K562 (cell line): ENCODE measurements at regions not wholly inside any gene's neighbourhood (a gene's known extent, or its start where the extent isn't known, plus 50 kb on each side); places are given as distances from the start of the nearest gene placed in this dataset.
A peak's percentile ranks its signal among the peaks of the same experiment; 100 is the strongest.

Experiments used
- ATAC-seq: fragments of 200-7000 bp; cut with Tn5 transposase; 3 replicates; pipeline ENCODE4 v1.9.1; 2020; ENCODE audit warnings: moderate library complexity
- BruUV-seq: library from RNA; stranded (reverse); fragments of 400-500 nt; replicated peaks from 2 replicates; lab custom pipeline; 2021; lab: Mats Ljungman, UMichigan
- CTCF ChIA-PET: fragments of 300-600 bp; formaldehyde crosslinking; extraction: SDS; loops from one replicate; lab custom pipeline; 2021; ENCODE audit warnings: low intra/inter-chr PET ratio; lab: Yijun Ruan, JAX
- POLR2A ChIA-PET: fragments of 300-600, 350-650 bp; sonication (Branson Sonifier 250); formaldehyde crosslinking; extraction: SDS; loops from one replicate; lab custom pipeline; 2021; ENCODE audit warnings: antibody characterized with exemption, inconsistent platforms; lab: Yijun Ruan, JAX
- DNase-seq, 4 experiments: peaks; one replicate each; pipeline versions ENCODE4 v3.0.0 to v3.0.0-alpha.2; 2011 to 2018; ENCODE audit warnings: low spot score in 3 of 4, mixed read lengths in 3 of 4; ENCODE audit errors: extremely low read depth in 1 of 4
- FAIRE-seq: peaks from 2 replicates; lab custom pipeline; 2011; peaks lifted over from hg19 to GRCh38; lab: Jason Lieb, UNC
- H2AFZ ChIP-seq: 2 replicates; pipeline ENCODE4 v1.6.0; 2011; ENCODE audit warnings: low read depth, low read length, control low read depth, inconsistent platforms
- H3K27ac ChIP-seq: fragments of 200-600 bp; 3 replicates; pipeline ENCODE4 v1.8.0; 2011; ENCODE audit warnings: low read depth, mild to moderate bottlenecking, control low read depth, inconsistent platforms, low read length, moderate library complexity, mixed read lengths; ENCODE audit errors: extremely low read depth
- H3K27me3 ChIP-seq, 2 experiments: fragments of 300-600 bp in 1 of 2; 2 replicates in 1 of 2; 3 replicates in 1 of 2; pipeline versions ENCODE4 v1.6.0 to v1.8.0; 2011; ENCODE audit warnings: inconsistent platforms in 2 of 2, low read length in 2 of 2, mild to moderate bottlenecking in 1 of 2, mixed read lengths in 1 of 2, moderate library complexity in 1 of 2; ENCODE audit not compliant: control insufficient read depth in 2 of 2, insufficient read depth in 2 of 2
- H3K36me3 ChIP-seq: fragments of 300-600 bp; 3 replicates; pipeline ENCODE4 v1.8.0; 2011; ENCODE audit warnings: mild to moderate bottlenecking, low read length, inconsistent platforms; ENCODE audit not compliant: control insufficient read depth, insufficient read depth
- H3K4me1 ChIP-seq, 2 experiments: fragments of 200-600 bp in 1 of 2; replicated peaks in 1 of 2; 2 replicates in 1 of 2; 3 replicates in 1 of 2; pipeline versions ENCODE4 v1.5.1 to v1.8.0; 2011; ENCODE audit warnings: inconsistent platforms in 2 of 2, low read length in 2 of 2, mild to moderate bottlenecking in 1 of 2, mixed read lengths in 1 of 2, moderate library complexity in 1 of 2; ENCODE audit not compliant: control insufficient read depth in 2 of 2, insufficient read depth in 2 of 2
- H3K4me2 ChIP-seq: 2 replicates; pipeline ENCODE4 v1.6.1; 2011; ENCODE audit warnings: low read length, control low read depth, inconsistent platforms, mixed read lengths; ENCODE audit not compliant: insufficient read depth
- H3K4me3 ChIP-seq: fragments of 200-600 bp; sonication (generic), shearing (Covaris generic); 2 replicates; pipeline ENCODE4 v1.5.1; 2016; ENCODE audit warnings: control low read depth, inconsistent platforms
- H3K79me2 ChIP-seq: fragments of 200-600 bp; 3 replicates; pipeline ENCODE4 v1.8.0; 2011; ENCODE audit warnings: low read length, inconsistent platforms; ENCODE audit not compliant: control insufficient read depth, insufficient read depth
- H3K9ac ChIP-seq, 2 experiments: 2 replicates each; pipeline versions ENCODE4 v1.6.0 to v1.6.1; 2011; ENCODE audit warnings: low read depth in 2 of 2, low read length in 2 of 2, control low read depth in 1 of 2, inconsistent platforms in 1 of 2, mild to moderate bottlenecking in 1 of 2, mixed read lengths in 1 of 2; ENCODE audit not compliant: insufficient read depth in 1 of 2
- H3K9me1 ChIP-seq: one replicate; pipeline ENCODE4 v1.6.0; 2011; ENCODE audit warnings: inconsistent platforms, mild to moderate bottlenecking, low read length, moderate library complexity; ENCODE audit not compliant: control insufficient read depth, insufficient read depth
- H3K9me3 ChIP-seq: replicated peaks from 2 replicates; pipeline ENCODE4 v1.5.1; 2011; ENCODE audit warnings: low read depth, low read length, inconsistent platforms; ENCODE audit not compliant: control insufficient read depth, insufficient read depth
- H4K20me1 ChIP-seq: replicated peaks from 2 replicates; pipeline ENCODE4 v1.6.1; 2011; ENCODE audit warnings: low read length, inconsistent platforms, mixed read lengths; ENCODE audit not compliant: control insufficient read depth, insufficient read depth
- CAMTA2 ChIP-seq: fragments of 250-450 bp; sonication (Bioruptor Pico); conservative IDR thresholded peaks from 2 replicates; pipeline ENCODE4 v1.5.1; 2022
- L3MBTL2 ChIP-seq: fragments of 450-650 bp; IDR thresholded peaks from 2 replicates; pipeline ENCODE4 v1.6.1; 2016; ENCODE audit warnings: mild to moderate bottlenecking, moderate library complexity
- RBM25 ChIP-seq: fragments of 200-400 bp; formaldehyde crosslinking; IDR thresholded peaks from 2 replicates; pipeline ENCODE4 v1.6.1; 2018; ENCODE audit warnings: low read length, low read depth, moderate library complexity; ENCODE audit not compliant: severe bottlenecking
- RUNX1 ChIP-seq: sonication (generic); IDR thresholded peaks from 2 replicates; pipeline ENCODE4 v1.6.1; 2016; ENCODE audit warnings: antibody characterized with exemption, low read depth
- SIX5 ChIP-seq, 2 experiments: IDR thresholded peaks; 2 replicates each; pipeline ENCODE4 v1.6.1; 2011; ENCODE audit warnings: low read length in 2 of 2, borderline replicate concordance in 1 of 2, low read depth in 1 of 2, mild to moderate bottlenecking in 1 of 2, moderate library complexity in 1 of 2; ENCODE audit not compliant: insufficient read depth in 1 of 2
- TOE1 ChIP-seq, 2 experiments: fragments of 450-650 bp in 1 of 2; sonication (generic) in 1 of 2; formaldehyde crosslinking in 1 of 2; IDR thresholded peaks; 2 replicates each; pipeline versions ENCODE4 v1.7.1 to v1.8.0; 2016 to 2022; ENCODE audit warnings: borderline replicate concordance in 2 of 2, mild to moderate bottlenecking in 2 of 2, antibody characterized with exemption in 1 of 2, inconsistent platforms in 1 of 2, low read depth in 1 of 2, missing genetic modification reagents in 1 of 2, moderate library complexity in 1 of 2
- ZNF79 ChIP-seq: fragments of 250-450 bp; sonication (Bioruptor Pico); IDR thresholded peaks from 2 replicates; pipeline ENCODE4 v1.4.0; 2020; ENCODE audit warnings: low read depth, mild to moderate bottlenecking, moderate library complexity
- WGBS: fragments of 100-300 bp; shearing (Covaris generic); methylation state at CpG from one replicate; pipeline ENCODE4 v1.1.6; 2016; ENCODE audit warnings: low coverage, mixed read lengths; ENCODE audit not compliant: insufficient coverage; ENCODE audit errors: missing lambda C conversion rate; 5-methylcytosine and 5-hydroxymethylcytosine counted together
- in situ Hi-C: fragments of 300-500 bp; cut with MboI; formaldehyde crosslinking; loops from 4 replicates; pipeline ENCODE4 v1.15.0; 2018; ENCODE audit warnings: inconsistent platforms, mixed read lengths
- intact Hi-C: fragments of 100-400 bp; cut with micrococcal nuclease; formaldehyde crosslinking; loops from 2 replicates; pipeline ENCODE4 v1.14.2; 2022
- TF ChIP-seq, protein P1 (sequence below): fragments of 450-650 bp; IDR thresholded peaks from one replicate; pipeline ENCODE4 v1.6.1; 2018; ENCODE audit warnings: mild to moderate bottlenecking, moderate library complexity; ENCODE audit not compliant: partially characterized antibody
- TF ChIP-seq, protein P2 (sequence below): fragments of 250-450 bp; sonication (Bioruptor Pico); IDR thresholded peaks from 2 replicates; pipeline ENCODE4 v1.5.0; 2021; ENCODE audit warnings: mild to moderate bottlenecking, moderate library complexity

- WGBS = 13% methylated on average over 2 of the region's 2 CpGs
- H3K27ac ChIP-seq = no peak overlapping the region
- no peaks in the 10 kb centered on the region for H3K9me3 ChIP-seq
- H3K4me3 ChIP-seq = no peak overlapping the region
- in situ Hi-C loops = no loop called here
- intact Hi-C loops = no loop called here
- no peak for DNase-seq
- BruUV-seq = no TSS peak
- ChIA-PET POLR2A (interaction anchor here (1.2 to 1.6 kb wide), 3 partner anchors 9 to 17 kb away, joined by 3 to 5 read pairs (median 3); no protein-coding TSS in a partner anchor), CTCF (no interaction called here)
- no peak overlapping the region for H3K4me2 ChIP-seq
- H3K79me2 ChIP-seq = no peaks in the 10 kb centered on the region
- TF ChIP-seq L3MBTL2 = no peak
- peak; percentile 45 for TF ChIP-seq RBM25
- no peaks in the 10 kb centered on the region; a peak in 1 of 5 replicates for H3K4me1 ChIP-seq
- no peak for ATAC-seq
- FAIRE-seq = no peak
- no peaks in the 10 kb centered on the region for H4K20me1 ChIP-seq
- no peaks in the 10 kb centered on the region for H3K36me3 ChIP-seq
- H3K9ac ChIP-seq = no peak overlapping the region
- 0 out of 5 replicates have a peak, but pooled peaks cover 0 to 6% of the 10 kb centered on the region in 2 experiments for H3K27me3 ChIP-seq
- no peaks in the 10 kb centered on the region for H3K9me1 ChIP-seq
- no peak overlapping the region for H2AFZ ChIP-seq
Measured at GRCh38 chr2:38495880-38496279, 106.8 kb downstream of the HNRNPLL start.

- POLR2A ChIA-PET = interaction anchor here (0.7 to 1.4 kb wide), 2 partner anchors 118 to 366 kb away, joined by 3 to 4 read pairs; no protein-coding TSS in a partner anchor
- Histone ChIP-seq H3K4me1 (no peaks in the 10 kb centered on the region; a peak in 1 of 5 replicates), H3K4me2 (no peak overlapping the region), H3K36me3 (no peaks in the 10 kb centered on the region), H3K4me3 (no peak overlapping the region), H3K9ac (no peak overlapping the region), H4K20me1 (no peaks in the 10 kb centered on the region), H2AFZ (no peak overlapping the region), H3K27ac (no peak overlapping the region), H3K9me3 (no peaks in the 10 kb centered on the region), H3K79me2 (no peaks in the 10 kb centered on the region), H3K27me3 (0 out of 5 replicates have a peak, but pooled peaks cover 0 to 6% of the 10 kb centered on the region in 2 experiments), H3K9me1 (no peaks in the 10 kb centered on the region)
- DNase-seq = no peak
- CTCF ChIA-PET = no interaction called here
- intact Hi-C loops = no loop called here
- FAIRE-seq = no peak
- in situ Hi-C loops = no loop called here
- no peak for TF ChIP-seq RUNX1
- TF ChIP-seq, protein P1, sequence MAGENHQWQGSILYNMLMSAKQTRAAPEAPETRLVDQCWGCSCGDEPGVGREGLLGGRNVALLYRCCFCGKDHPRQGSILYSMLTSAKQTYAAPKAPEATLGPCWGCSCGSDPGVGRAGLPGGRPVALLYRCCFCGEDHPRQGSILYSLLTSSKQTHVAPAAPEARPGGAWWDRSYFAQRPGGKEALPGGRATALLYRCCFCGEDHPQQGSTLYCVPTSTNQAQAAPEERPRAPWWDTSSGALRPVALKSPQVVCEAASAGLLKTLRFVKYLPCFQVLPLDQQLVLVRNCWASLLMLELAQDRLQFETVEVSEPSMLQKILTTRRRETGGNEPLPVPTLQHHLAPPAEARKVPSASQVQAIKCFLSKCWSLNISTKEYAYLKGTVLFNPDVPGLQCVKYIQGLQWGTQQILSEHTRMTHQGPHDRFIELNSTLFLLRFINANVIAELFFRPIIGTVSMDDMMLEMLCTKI = no peak
- TF ChIP-seq SIX5 (IDR thresholded peaks at IDR 0.05; ENCODE audit: borderline replicate concordance in 1 of 2, insufficient read depth in 1 of 2, low read depth in 1 of 2, low read length in 2 of 2) = no peak
- TF ChIP-seq, protein P2, sequence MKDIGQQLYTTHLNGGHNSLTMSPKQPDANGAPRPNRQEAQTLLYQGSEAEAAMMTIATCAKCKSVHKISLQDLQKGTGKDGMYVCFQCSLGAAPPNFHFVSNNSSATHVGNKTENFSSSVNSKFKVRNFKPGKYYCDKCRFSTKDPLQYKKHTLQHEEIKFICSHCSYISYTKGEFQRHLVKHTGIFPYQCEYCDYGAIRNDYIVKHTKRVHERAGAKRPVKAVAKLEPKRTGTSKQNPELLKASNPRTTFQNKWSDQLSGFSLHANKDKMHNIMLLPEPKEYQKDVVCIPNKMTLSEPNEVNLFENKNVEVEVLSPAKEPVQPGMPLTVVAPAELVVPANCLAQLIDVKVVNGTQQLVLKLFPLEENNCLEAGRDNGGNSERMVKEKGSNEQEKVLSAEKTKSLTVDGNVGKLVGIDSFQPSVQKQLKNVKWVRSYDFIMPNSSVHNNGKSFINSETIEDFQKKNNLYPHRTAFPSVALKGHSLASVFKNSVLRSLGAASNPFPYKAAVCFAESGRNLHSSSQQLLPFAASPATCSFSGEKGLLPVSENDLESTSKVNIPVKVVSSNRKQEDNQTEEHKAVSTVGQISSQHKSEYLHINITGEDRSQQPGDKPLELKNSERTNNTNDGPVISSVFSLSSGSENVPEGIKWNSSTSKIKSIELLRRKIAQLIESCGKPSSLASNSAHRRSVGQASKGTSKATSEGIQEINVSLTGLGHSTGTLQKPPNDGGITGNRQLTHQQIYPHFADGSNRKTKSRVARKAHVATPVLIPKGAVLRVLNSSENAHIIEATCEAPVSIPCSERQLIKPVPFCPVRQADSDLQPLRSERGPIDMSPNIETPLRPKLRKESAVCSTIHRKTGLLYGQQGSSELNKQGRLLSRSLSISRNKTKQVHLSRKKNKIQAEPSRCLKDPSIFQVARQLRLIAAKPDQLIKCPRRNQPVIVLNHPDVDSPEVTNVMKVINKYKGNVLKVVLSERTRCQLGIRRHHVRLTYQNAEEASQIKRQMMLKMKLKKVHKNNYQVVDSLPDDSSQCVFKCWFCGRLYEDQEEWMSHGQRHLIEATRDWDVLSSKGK (CRISPR knock-in tag) = no peak
- no peak for TF ChIP-seq CAMTA2 (CRISPR knock-in tag)
- TF ChIP-seq ZNF79 (CRISPR knock-in tag) = no peak
- no peak for TF ChIP-seq TOE1 (IDR thresholded peaks at IDR 0.05; ENCODE audit: borderline replicate concordance)
- TF ChIP-seq TOE1 (CRISPR knock-in tag; IDR thresholded peaks at IDR 0.05; ENCODE audit: borderline replicate concordance, low read depth) = no peak
- no peak for ATAC-seq
- no TSS peak for BruUV-seq
- WGBS = 14% methylated on average over 5 of the region's 5 CpGs
Measured at GRCh38 chr2:38494394-38494793, 108.3 kb downstream of the HNRNPLL start.
